RWPE1 (cell line): ENCODE measurements at regions not wholly inside any gene's neighbourhood (a gene's known extent, or its start where the extent isn't known, plus 50 kb on each side); places are given as distances from the start of the nearest gene placed in this dataset.

Experiments used
- CTCF ChIA-PET: fragments of 350-600 bp; sonication (Branson Sonifier 250); formaldehyde crosslinking; extraction: SDS; loops from one replicate; lab custom pipeline; 2021; lab: Yijun Ruan, JAX
- POLR2A ChIA-PET: fragments of 400-600 bp; formaldehyde crosslinking; extraction: SDS; loops from one replicate; lab custom pipeline; 2020; ENCODE audit warnings: antibody characterized with exemption; ENCODE audit not compliant: low non-redundant PET; lab: Yijun Ruan, JAX
- DNase-seq: peaks from one replicate; pipeline ENCODE4 v3.0.0; 2012; ENCODE audit warnings: low spot score
- H3K27ac ChIP-seq: fragments of 450-650 bp; 2 replicates; pipeline ENCODE4 v1.5.1; 2017
- CTCF ChIP-seq: fragments of 450-650 bp; conservative IDR thresholded peaks from 2 replicates; pipeline ENCODE4 v1.5.1; 2017; ENCODE audit warnings: low read depth, mild to moderate bottlenecking

- no peak for TF ChIP-seq CTCF
- ChIA-PET CTCF (interaction anchor here (0.6 to 0.7 kb wide), 2 partner anchors 36 to 105 kb away, joined by 3 to 4 read pairs; no protein-coding TSS in a partner anchor), POLR2A (no interaction called here)
- no peak for DNase-seq
- no peak overlapping the region for H3K27ac ChIP-seq
These were observed 125.5 kb upstream of the POM121L12 start for GRCh38 chr7:52909935-52910334.

GRCh38 chr7:52909131-52909530, 126.3 kb upstream of the POM121L12 start:
- no peak overlapping the region for H3K27ac ChIP-seq
- no peak for DNase-seq
- ChIA-PET CTCF (no interaction called here), POLR2A (no interaction called here)
- TF ChIP-seq CTCF: no peak

- ChIA-PET CTCF (no interaction called here), POLR2A (no interaction called here)
- no peak overlapping the region for H3K27ac ChIP-seq
- TF ChIP-seq CTCF: no peak
- no peak for DNase-seq
These were observed 137.7 kb upstream of the POM121L12 start for GRCh38 chr7:52897713-52898112.

GRCh38 chr7:52897288-52897687, 138.1 kb upstream of the POM121L12 start:
- no peak for TF ChIP-seq CTCF
- H3K27ac ChIP-seq: no peak overlapping the region
- CTCF ChIA-PET: no interaction called here
- POLR2A ChIA-PET: no interaction called here
- DNase-seq: no peak

- CTCF ChIA-PET: interaction anchor here (0.6 kb wide), 1 partner anchor 657 kb away, joined by 3 read pairs; no protein-coding TSS in a partner anchor
- no peak overlapping the region for H3K27ac ChIP-seq
- no peak for TF ChIP-seq CTCF
- POLR2A ChIA-PET: no interaction called here
- no peak for DNase-seq
These were observed 158.2 kb upstream of the POM121L12 start for GRCh38 chr7:52877240-52877639.

- no peak for TF ChIP-seq CTCF
- no peak overlapping the region for H3K27ac ChIP-seq
- ChIA-PET POLR2A (no interaction called here), CTCF (no interaction called here)
- DNase-seq: no peak
These were observed 159.0 kb upstream of the POM121L12 start for GRCh38 chr7:52876402-52876801.
